GM23248 (cell line): ENCODE measurements at regions not wholly inside any gene's neighbourhood (a gene's known extent, or its start where the extent isn't known, plus 50 kb on each side); places are given as distances from the start of the nearest gene placed in this dataset.

Source experiments
- EZH2 ChIP-seq: fragments of 200-600 bp; sonication (generic); IDR thresholded peaks from 2 replicates; pipeline ENCODE4 v1.6.1; 2018; ENCODE audit warnings: antibody characterized with exemption, mild to moderate bottlenecking; ENCODE audit not compliant: insufficient read depth, poor library complexity, severe bottlenecking
- EZH2phosphoT487 ChIP-seq: fragments of 200-600 bp; sonication (generic); IDR thresholded peaks from 2 replicates; pipeline ENCODE4 v1.6.1; 2018; ENCODE audit warnings: antibody characterized with exemption, moderate library complexity, mild to moderate bottlenecking, low read depth; ENCODE audit not compliant: insufficient read depth

- TF ChIP-seq EZH2phosphoT487 (no peak), EZH2 (no peak)
Measured at GRCh38 chr12:105433804-105434203, 103.3 kb downstream of the C12orf75 start.
